ENCODE measurements at regions not wholly inside any gene's neighbourhood (a gene's known extent, or its start where the extent isn't known, plus 50 kb on each side); places are given as distances from the start of the nearest gene placed in this dataset.
"Not testable (repeated sequence)": the region's sequence is repeated elsewhere in the genome, so short reads cannot be mapped to it uniquely, and the experiment has no call there.

DNA sequence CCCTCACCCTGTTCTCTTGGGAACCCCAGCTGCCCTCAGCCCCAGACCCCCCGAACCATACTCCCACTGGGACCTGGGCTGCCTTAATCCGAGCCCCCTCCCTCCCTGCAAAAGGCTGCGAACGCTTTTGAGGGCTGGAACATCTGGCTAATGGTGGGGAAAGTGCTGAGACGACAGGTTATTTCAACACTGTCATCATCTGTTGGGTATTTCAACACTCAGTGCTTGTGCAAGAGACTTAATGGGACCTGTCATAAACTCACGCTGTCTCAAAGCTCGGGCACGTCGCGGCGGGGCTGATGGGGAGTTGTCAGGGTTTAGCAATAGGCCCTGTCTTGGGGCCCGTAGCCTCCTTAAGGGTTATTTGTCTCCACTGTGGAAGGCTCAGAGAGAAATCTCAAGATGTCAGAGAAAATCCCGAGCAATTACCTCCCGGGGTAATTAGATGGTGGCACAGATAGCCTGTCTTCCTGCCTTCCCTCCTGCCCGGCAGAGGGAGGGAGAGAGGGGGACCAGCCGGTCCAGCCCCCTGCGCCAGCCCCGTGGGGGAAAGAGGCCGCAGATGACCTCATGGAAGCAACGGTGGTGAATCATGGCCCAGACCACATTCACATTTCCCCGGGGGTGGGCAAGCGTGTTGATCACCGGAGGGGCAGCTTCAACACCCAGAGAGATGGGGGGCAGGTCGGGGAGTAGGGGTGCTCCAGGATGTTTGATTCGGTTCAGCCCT lies 88.7 kb upstream of the MYL10 start:
- 0 to 84% (median 4%) methylated on average over 1 to 8 of the region's 25 CpGs; no CpG with 5 or more reads in 6 of the 10 experiments for WGBS, 10 experiments
- peaks cover 8 to 9% of the 10 kb centered on the region in 2 donors for H3K4me1 ChIP-seq (replicated peaks in 1 of 2)
- H3K4me3 ChIP-seq = no peak overlapping the region
- ATAC-seq (replicated peaks in 6 of 8) = peak; percentile 49 to 93 (median 88)
- in situ Hi-C loops (cut with MboI; ENCODE audit: low pct_unique_long_range_greater_than_20kb in 2 of 9, low sequenced_read_pairs in 9 of 9, unreplicated experiment in 9 of 9) = no loop called here
- H3K27ac ChIP-seq = peak overlapping the region; percentile 64 to 69

DNA sequence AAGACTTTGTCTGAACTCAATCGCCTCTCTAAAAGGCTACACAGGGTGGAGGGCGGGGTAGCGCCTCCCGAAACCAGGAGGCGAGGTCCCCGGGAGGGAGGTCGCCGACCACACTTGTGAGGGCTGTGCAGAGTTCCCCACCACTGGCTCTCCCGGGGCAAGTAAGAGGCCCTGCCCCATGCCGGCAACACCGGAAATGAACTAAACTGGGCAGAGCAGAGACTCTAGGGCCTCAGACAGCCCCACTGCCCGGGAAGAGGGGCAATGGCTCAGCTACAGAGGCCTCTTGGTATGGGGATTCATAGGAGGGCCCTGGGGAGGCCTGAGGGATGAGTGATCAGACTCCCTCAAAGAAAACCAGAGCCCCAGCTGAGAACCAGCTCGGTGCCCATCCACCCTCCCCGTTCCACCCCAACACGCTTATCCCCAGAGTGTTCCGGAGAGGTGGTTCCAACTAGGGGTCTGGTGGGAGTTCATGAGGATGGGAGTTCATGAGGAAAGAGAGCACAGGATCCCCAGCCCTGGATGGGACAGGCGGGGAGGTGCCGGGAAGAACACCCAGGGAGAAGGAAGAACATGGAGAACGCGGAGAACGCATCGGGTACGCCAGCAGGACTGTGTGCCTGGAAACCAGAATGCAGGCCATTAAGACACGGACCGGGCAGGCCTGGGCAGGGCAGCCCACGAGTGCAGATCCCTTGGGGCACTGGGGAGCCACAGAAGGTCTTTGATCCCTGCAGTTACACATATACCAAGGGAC lies 89.4 kb upstream of the MYL10 start:
- in situ Hi-C loops (cut with MboI; ENCODE audit: low pct_unique_long_range_greater_than_20kb in 2 of 9, low sequenced_read_pairs in 9 of 9, unreplicated experiment in 9 of 9) = no loop called here
- Histone ChIP-seq H3K4me3 (no peak overlapping the region), H3K4me1 (replicated peaks in 1 of 2) (peaks cover 8 to 9% of the 10 kb centered on the region in 2 donors), H3K27ac (peak overlapping the region in 1 of 2 donors; percentile 69)
- WGBS, 10 experiments = 60 to 92% (median 90%) methylated on average over 1 to 6 of the region's 26 CpGs; no CpG with 5 or more reads in 6 of the 10 experiments
- ATAC-seq (replicated peaks in 6 of 8) = peak in 4 of 8 experiments; percentile 1 to 49 (median 33)

DNA sequence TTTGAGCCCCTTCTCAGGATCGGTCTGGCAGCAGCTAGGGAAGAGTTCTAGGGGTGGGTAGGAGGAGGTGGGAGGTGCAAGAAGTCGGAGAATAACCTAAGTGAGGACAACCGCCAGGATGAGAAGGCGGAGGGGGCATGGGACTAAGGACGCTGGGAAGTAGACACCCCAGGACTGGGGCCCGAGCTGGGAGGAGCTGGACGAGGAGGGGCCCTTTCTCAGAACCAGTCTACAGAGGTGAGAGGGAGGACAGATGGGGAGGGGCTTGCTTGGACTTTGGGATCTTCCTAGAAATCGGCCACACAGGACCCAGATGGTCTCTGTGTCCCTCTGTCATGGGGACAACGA lies 90.0 kb upstream of the MYL10 start:
- no peak overlapping the region for H3K27ac ChIP-seq

DNA sequence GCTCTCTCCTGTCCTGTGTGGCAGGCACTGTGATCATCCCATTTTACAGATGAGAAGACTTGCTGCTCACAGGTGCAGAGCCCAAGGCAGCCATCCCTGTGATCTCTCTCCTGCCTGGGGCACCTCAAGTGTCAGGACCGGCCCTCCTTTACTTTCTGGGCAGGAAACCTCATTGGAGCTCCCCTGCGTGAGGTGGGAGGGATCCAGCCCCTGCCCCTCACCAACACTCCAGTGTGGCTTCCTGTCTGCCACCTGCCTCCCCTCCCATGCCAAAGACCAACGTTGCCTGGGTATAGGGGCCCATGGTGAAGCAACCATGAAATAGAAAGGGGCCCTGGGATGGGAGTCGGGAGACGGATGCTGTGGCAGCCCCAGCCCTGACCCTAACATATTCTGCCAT lies 91.2 kb upstream of the MYL10 start:
- ATAC-seq (replicated peaks in 6 of 8) = no peak
- no peak overlapping the region for H3K27ac ChIP-seq
- in situ Hi-C loops (cut with MboI; ENCODE audit: low pct_unique_long_range_greater_than_20kb in 2 of 9, low sequenced_read_pairs in 9 of 9, unreplicated experiment in 9 of 9) = no loop called here
- H3K4me3 ChIP-seq = no peak overlapping the region
- peaks cover 8 to 9% of the 10 kb centered on the region in 2 donors for H3K4me1 ChIP-seq (replicated peaks in 1 of 2)
- 67 to 92% (median 84%) methylated on average over 1 to 3 of the region's 5 CpGs; no CpG with 5 or more reads in 6 of the 10 experiments for WGBS, 10 experiments

More for the DNA sequence above, 90.0 kb upstream of the MYL10 start:
- H3K4me3 ChIP-seq = no peak overlapping the region
- in situ Hi-C loops (cut with MboI; ENCODE audit: low pct_unique_long_range_greater_than_20kb in 2 of 9, low sequenced_read_pairs in 9 of 9, unreplicated experiment in 9 of 9) = no loop called here
- ATAC-seq (replicated peaks in 6 of 8) = no peak
- peaks cover 8 to 9% of the 10 kb centered on the region in 2 donors for H3K4me1 ChIP-seq (replicated peaks in 1 of 2)
- WGBS, 10 experiments = 38 to 89% (median 75%) methylated on average over 1 to 7 of the region's 9 CpGs; no CpG with 5 or more reads in 1 of the 10 experiments

DNA sequence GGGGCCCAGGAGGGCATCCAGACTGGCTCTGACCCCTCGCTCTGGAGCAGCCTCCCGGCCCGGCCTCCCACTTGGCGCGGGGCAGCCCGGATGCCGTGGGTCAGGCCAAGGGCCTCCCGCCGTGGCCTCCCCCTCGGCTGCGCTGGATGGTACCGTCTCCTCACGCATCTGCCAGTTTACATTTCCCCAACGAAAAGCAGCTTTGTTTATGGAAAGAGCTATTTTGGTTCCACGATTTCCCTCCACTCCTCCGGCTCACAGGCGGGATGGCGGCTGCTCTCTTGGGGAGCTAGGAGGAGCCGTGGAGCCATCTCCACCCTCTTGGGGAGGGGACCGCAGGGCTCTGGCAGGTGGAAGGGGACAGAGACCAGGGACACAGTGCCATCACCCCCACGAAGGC lies 93.2 kb upstream of the MYL10 start:
- 48 to 100% (median 63%) methylated on average over 1 to 5 of the region's 21 CpGs; no CpG with 5 or more reads in 5 of the 10 experiments for WGBS, 10 experiments
- no peak overlapping the region for H3K27ac ChIP-seq
- in situ Hi-C loops (cut with MboI; ENCODE audit: low pct_unique_long_range_greater_than_20kb in 2 of 9, low sequenced_read_pairs in 9 of 9, unreplicated experiment in 9 of 9) = no loop called here
- no peak for ATAC-seq (replicated peaks in 6 of 8)
- H3K4me3 ChIP-seq = no peak overlapping the region
- peaks cover 8 to 9% of the 10 kb centered on the region in 2 donors for H3K4me1 ChIP-seq (replicated peaks in 1 of 2)

DNA sequence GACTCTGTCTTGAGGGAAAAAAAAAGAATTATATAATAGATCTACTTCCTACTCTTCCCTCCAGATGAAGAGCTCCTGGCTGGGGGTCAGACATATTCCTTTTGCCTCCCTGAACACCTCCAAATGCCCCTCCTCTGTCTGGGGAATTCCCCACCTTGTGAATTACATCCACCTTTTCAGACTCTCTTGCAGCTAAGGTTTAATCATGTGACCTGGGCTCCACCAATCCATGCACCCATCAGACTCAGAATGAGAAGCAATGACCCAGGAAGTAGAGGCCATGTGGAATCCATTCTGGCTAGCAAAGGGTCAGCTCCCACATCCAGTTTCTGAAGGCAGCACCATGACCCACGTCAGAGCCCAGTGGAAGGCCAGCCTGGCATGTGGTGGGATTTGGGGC lies 93.6 kb upstream of the CUX1 start:
- ATAC-seq (replicated peaks in 6 of 8) = no peak
- 100% methylated on average over 1 of the region's 1 CpG; no CpG with 5 or more reads in 9 of the 10 experiments for WGBS, 10 experiments
- in situ Hi-C loops (cut with MboI; ENCODE audit: low pct_unique_long_range_greater_than_20kb in 2 of 9, low sequenced_read_pairs in 9 of 9, unreplicated experiment in 9 of 9) = no loop called here
- Histone ChIP-seq H3K27ac (no peak overlapping the region), H3K4me1 (replicated peaks in 1 of 2) (peaks cover 0 to under 1% of the 10 kb centered on the region in 2 donors), H3K4me3 (no peak overlapping the region)

DNA sequence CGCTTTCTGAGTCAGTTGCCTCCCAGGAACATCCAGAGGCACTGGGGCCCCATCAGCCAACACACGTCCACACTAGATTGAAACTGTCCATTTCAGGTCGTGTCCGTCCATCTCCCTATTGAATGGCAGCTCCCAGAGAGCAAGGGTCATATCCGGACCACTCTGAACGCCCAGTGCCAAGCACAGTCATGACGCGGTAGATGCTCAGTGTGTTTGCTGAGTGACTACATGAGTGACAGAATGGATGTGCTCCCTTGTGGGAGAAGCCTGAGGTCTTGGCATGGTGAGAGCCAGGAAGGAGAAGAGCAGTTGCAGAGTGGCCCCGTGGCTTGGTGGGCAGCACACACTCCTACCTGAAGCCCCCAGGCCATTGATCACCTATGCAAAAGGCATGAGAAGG lies 92.5 kb upstream of the CUX1 start:
- H3K4me3 ChIP-seq = no peak overlapping the region
- 45 to 100% (median 90%) methylated on average over 1 to 6 of the region's 9 CpGs; no CpG with 5 or more reads in 4 of the 10 experiments for WGBS, 10 experiments
- in situ Hi-C loops (cut with MboI; ENCODE audit: low pct_unique_long_range_greater_than_20kb in 2 of 9, low sequenced_read_pairs in 9 of 9, unreplicated experiment in 9 of 9) = no loop called here

DNA sequence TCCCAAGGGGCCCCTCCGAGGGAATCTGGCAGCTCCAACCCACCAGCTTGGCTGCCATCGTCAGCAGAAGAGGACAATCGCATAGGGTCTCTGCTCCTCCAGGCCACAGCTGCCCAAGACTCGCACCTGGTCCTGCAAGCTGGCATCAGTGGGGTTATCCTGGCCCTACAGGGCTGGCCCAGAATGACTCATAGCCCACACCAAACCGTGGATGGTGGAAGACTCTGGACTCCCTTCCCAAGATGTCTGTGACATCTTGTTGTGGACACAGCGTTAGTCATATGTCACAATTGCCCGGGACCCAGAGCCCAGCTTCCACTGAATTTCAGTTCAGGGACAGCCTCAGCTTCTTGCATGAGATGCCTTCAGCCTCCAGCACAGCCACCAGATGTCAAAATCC lies 91.5 kb upstream of the CUX1 start:
- peaks cover 0 to 5% of the 10 kb centered on the region in 2 donors for H3K4me1 ChIP-seq (replicated peaks in 1 of 2)
- H3K4me3 ChIP-seq = no peak overlapping the region
- in situ Hi-C loops (cut with MboI; ENCODE audit: low pct_unique_long_range_greater_than_20kb in 2 of 9, low sequenced_read_pairs in 9 of 9, unreplicated experiment in 9 of 9) = no loop called here
- ATAC-seq (replicated peaks in 6 of 8) = no peak
- 40 to 100% (median 69%) methylated on average over 1 to 2 of the region's 7 CpGs; no CpG with 5 or more reads in 6 of the 10 experiments for WGBS, 10 experiments
- H3K27ac ChIP-seq = no peak overlapping the region

More for the DNA sequence above, 92.5 kb upstream of the CUX1 start:
- peaks cover 0 to 5% of the 10 kb centered on the region in 2 donors for H3K4me1 ChIP-seq (replicated peaks in 1 of 2)
- ATAC-seq (replicated peaks in 6 of 8) = no peak
- H3K27ac ChIP-seq = no peak overlapping the region

DNA sequence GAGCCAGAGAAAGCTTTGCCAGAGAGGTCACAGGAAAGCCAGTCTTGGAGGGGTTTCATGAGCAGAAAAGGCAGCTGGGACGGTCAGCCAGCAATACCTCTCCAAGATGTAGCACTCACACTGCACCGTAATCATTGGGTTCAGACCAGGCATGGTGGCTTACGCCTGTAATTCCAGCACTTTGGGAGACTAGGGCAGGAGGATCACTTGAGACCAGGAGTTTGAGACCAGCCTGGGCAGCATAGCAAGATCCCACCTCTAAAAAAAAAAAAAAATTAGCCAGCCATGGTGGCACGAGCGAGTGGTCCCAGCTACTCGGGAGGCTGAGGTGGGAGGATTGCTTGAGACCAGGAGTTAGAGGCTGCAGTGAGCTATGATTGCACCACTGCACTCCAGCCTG lies 90.2 kb upstream of the CUX1 start:
- ATAC-seq (replicated peaks in 6 of 8) = no peak
- Histone ChIP-seq H3K4me1 (replicated peaks in 1 of 2) (peaks cover 0 to 5% of the 10 kb centered on the region in 2 donors), H3K4me3 (no peak overlapping the region), H3K27ac (no peak overlapping the region)
- in situ Hi-C loops (cut with MboI; ENCODE audit: low pct_unique_long_range_greater_than_20kb in 2 of 9, low sequenced_read_pairs in 9 of 9, unreplicated experiment in 9 of 9) = no loop called here
- 53 to 100% (median 88%) methylated on average over 1 to 5 of the region's 6 CpGs; no CpG with 5 or more reads in 5 of the 10 experiments for WGBS, 10 experiments

DNA sequence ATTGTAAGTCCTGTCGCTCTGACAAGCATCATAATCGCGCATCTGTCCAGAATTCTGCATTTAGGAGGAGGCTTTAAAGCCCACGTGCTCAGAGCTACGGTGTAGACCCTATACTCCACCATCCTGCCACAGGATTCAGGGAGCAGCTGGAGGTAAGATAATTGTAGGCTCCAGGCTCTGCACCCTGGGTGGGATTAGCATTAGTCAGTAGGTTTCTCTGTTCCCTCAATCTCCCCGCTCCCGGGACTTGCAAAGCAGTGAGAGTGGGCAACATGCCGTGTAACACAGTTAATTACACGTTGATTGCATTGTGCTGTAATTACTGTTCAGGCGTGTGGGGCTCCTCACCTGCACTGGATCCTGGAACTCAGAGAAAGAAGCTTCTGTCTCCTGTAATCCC lies 89.3 kb upstream of the CUX1 start:
- ATAC-seq (replicated peaks in 6 of 8) = no peak
- H3K4me1 ChIP-seq (replicated peaks in 1 of 2) = peaks cover 0 to 5% of the 10 kb centered on the region in 2 donors
- 32 to 100% (median 80%) methylated on average over 1 to 6 of the region's 10 CpGs; no CpG with 5 or more reads in 3 of the 10 experiments for whole genome bisulfite sequencing, 10 experiments
- no peak overlapping the region for H3K4me3 ChIP-seq
- in situ Hi-C loops (cut with MboI; ENCODE audit: low pct_unique_long_range_greater_than_20kb in 2 of 9, low sequenced_read_pairs in 9 of 9, unreplicated experiment in 9 of 9) = no loop called here
- no peak overlapping the region for H3K27ac ChIP-seq

DNA sequence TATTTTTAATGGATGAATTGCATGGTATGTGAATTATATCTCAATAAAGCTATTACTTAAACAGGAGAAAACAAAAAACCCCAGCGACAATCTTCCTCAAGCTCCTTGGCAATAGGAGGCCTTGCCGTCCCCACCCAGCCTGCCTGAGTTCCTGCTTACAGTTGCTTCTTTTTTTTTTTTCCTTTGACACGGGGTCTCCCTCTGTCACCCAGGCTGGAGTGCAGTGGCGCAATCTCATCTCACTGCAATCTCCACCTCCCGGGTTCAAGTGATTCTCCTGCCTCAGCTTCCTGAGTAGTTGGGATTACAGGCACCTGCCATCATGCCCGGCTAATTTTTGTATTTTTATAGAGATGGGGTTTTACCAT lies 88.6 kb upstream of the CUX1 start:
- in situ Hi-C loops (cut with MboI; ENCODE audit: low pct_unique_long_range_greater_than_20kb in 2 of 9, low sequenced_read_pairs in 9 of 9, unreplicated experiment in 9 of 9); H3K27ac ChIP-seq; H3K4me3 ChIP-seq; H3K4me1 ChIP-seq (replicated peaks in 1 of 2); ATAC-seq (replicated peaks in 6 of 8): not testable (repeated sequence)
- WGBS, 10 experiments = 61 to 100% (median 78%) methylated on average over 1 to 5 of the region's 6 CpGs

DNA sequence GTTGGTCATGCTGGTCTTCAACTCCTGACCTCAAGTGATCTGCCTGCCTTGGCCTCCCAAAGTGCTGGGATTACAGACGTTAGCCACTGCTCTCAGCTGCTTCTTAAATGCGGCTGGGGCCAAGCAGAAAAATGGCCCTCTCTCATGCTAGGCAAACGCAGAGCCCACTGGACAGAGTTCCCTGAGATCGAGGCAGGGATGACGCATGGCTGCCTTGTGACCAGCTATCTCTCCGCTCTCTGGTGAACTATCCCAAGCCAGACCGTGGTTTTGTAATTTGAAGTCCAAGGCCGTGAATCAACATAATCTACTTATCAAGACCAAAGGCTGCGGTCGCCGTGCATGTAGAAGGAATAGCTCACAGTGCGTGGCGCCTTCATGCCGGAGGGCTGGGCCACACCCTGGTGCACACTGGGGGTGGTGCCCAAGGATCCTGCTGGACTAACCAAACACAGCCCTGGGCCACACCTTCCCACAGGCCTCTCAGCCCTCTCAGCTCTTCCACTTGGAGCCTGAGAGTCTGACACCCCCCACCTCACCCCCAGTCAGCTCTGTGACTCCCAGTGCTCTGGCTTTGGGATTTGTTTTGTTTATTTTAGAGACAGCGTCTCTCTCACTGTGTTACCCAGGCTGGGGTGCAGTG lies 88.1 kb upstream of the CUX1 start:
- in situ Hi-C loops (cut with MboI; ENCODE audit: low pct_unique_long_range_greater_than_20kb in 2 of 9, low sequenced_read_pairs in 9 of 9, unreplicated experiment in 9 of 9) = no loop called here
- Histone ChIP-seq H3K27ac (no peak overlapping the region), H3K4me1 (replicated peaks in 1 of 2) (peaks cover 5 to 8% of the 10 kb centered on the region in 2 donors), H3K4me3 (no peak overlapping the region)
- ATAC-seq (replicated peaks in 6 of 8) = peak; percentile 35 to 93 (median 72)
- WGBS, 10 experiments = 34 to 84% (median 63%) methylated on average over 1 to 13 of the region's 15 CpGs; no CpG with 5 or more reads in 5 of the 10 experiments

DNA sequence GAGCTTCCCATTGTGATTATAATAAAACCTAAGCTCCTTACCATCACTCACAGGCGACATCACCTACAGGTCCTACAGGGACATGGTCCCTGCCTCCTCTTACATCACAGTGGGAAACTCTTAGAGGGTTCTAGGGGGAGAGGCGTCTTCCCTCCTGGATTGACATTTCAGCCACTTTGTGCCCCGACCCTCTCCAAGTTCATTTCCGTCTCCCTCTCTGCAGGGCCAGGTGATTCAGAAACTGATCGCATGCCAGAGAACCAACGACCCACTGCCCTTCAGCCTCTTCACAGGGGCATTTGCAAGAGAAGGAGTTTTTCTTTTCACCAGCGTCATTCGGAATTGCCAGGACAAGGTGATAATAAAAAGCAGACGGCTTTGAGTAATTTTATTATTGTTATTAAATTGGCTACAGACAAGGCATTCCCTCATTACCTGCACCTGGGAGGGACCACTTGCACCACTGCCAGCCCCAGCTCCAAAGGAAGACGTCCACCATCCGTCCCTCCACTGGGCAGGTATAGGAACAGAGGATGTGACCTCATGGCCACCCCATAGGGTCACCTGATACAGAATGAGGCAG lies 85.8 kb upstream of the CUX1 start:
- H3K4me3 ChIP-seq = no peak overlapping the region
- WGBS, 10 experiments = 18 to 60% (median 39%) methylated on average over 1 to 10 of the region's 11 CpGs; no CpG with 5 or more reads in 1 of the 10 experiments
- peaks cover 5 to 8% of the 10 kb centered on the region in 2 donors for H3K4me1 ChIP-seq (replicated peaks in 1 of 2)
- in situ Hi-C loops (cut with MboI; ENCODE audit: low pct_unique_long_range_greater_than_20kb in 2 of 9, low sequenced_read_pairs in 9 of 9, unreplicated experiment in 9 of 9) = no loop called here
- H3K27ac ChIP-seq = no peak overlapping the region
- ATAC-seq (replicated peaks in 6 of 8) = no peak
